SJCRH30 (cell line): ENCODE measurements at regions not wholly inside any gene's neighbourhood (a gene's known extent, or its start where the extent isn't known, plus 50 kb on each side); places are given as distances from the start of the nearest gene placed in this dataset.

Experiments
- DNase-seq, 2 experiments: peaks; one replicate each; pipeline ENCODE4 v3.0.0-alpha.2; 2015 to 2020
- H3K27ac ChIP-seq: fragments of 250-450 bp; sonication (Bioruptor Pico); 2 replicates; pipeline ENCODE4 v1.5.1; 2020; ENCODE audit warnings: mild to moderate bottlenecking, moderate library complexity
- H3K27me3 ChIP-seq: fragments of 250-450 bp; sonication (Bioruptor Pico); 2 replicates; pipeline ENCODE4 v1.5.1; 2020; ENCODE audit warnings: mild to moderate bottlenecking, moderate library complexity
- H3K36me3 ChIP-seq: fragments of 250-450 bp; sonication (Bioruptor Pico); 2 replicates; pipeline ENCODE4 v1.5.1; 2020; ENCODE audit warnings: mild to moderate bottlenecking, moderate library complexity
- H3K4me1 ChIP-seq: fragments of 250-450 bp; sonication (Bioruptor Pico); 2 replicates; pipeline ENCODE4 v1.5.1; 2020; ENCODE audit warnings: mild to moderate bottlenecking, moderate library complexity
- H3K4me3 ChIP-seq: fragments of 250-450 bp; sonication (Bioruptor Pico); 2 replicates; pipeline ENCODE4 v1.5.1; 2020; ENCODE audit warnings: mild to moderate bottlenecking, moderate library complexity
- H3K9me3 ChIP-seq: fragments of 250-450 bp; sonication (Bioruptor Pico); replicated peaks from 2 replicates; pipeline ENCODE4 v1.5.1; 2020; ENCODE audit warnings: mild to moderate bottlenecking, moderate library complexity

GRCh38 chr3:55364421-55364820 lies 122.7 kb downstream of the WNT5A start:
- no peak for DNase-seq
- H3K36me3 ChIP-seq: no peaks in the 10 kb centered on the region
- no peak overlapping the region for H3K27ac ChIP-seq
- no peak overlapping the region for H3K4me3 ChIP-seq
- H3K9me3 ChIP-seq: no peaks in the 10 kb centered on the region
- no peaks in the 10 kb centered on the region for H3K27me3 ChIP-seq
- H3K4me1 ChIP-seq: no peaks in the 10 kb centered on the region

GRCh38 chr3:55362210-55362960 lies 124.7 kb downstream of the WNT5A start:
- no peaks in the 10 kb centered on the region for H3K9me3 ChIP-seq
- no peak overlapping the region for H3K27ac ChIP-seq
- no peaks in the 10 kb centered on the region for H3K27me3 ChIP-seq
- DNase-seq: no peak
- no peak overlapping the region for H3K4me3 ChIP-seq
- H3K36me3 ChIP-seq: no peaks in the 10 kb centered on the region
- H3K4me1 ChIP-seq: no peaks in the 10 kb centered on the region

- Histone ChIP-seq H3K4me1 (no peaks in the 10 kb centered on the region), H3K27ac (no peak overlapping the region), H3K27me3 (no peaks in the 10 kb centered on the region), H3K36me3 (no peaks in the 10 kb centered on the region), H3K9me3 (no peaks in the 10 kb centered on the region), H3K4me3 (no peak overlapping the region)
- no peak for DNase-seq
Observed at GRCh38 chr3:55357796-55358195, 129.3 kb downstream of the WNT5A start.

- H3K27ac ChIP-seq: no peak overlapping the region
- no peaks in the 10 kb centered on the region for H3K4me1 ChIP-seq
- no peaks in the 10 kb centered on the region for H3K9me3 ChIP-seq
- H3K27me3 ChIP-seq: no peaks in the 10 kb centered on the region
- no peak for DNase-seq
- no peaks in the 10 kb centered on the region for H3K36me3 ChIP-seq
- no peak overlapping the region for H3K4me3 ChIP-seq
Observed at GRCh38 chr3:55352668-55353067, 134.4 kb downstream of the WNT5A start.

- Histone ChIP-seq H3K27me3 (no peaks in the 10 kb centered on the region), H3K4me1 (no peaks in the 10 kb centered on the region)
Observed at GRCh38 chr3:55349851-55350250, 137.3 kb downstream of the WNT5A start.

GRCh38 chr3:55343486-55344357 lies 143.4 kb downstream of the WNT5A start:
- DNase-seq: no peak

More at GRCh38 chr3:55349851-55350250, 137.3 kb downstream of the WNT5A start:
- no peak overlapping the region for H3K4me3 ChIP-seq
- DNase-seq: no peak
- no peaks in the 10 kb centered on the region for H3K36me3 ChIP-seq
- H3K9me3 ChIP-seq: no peaks in the 10 kb centered on the region
- no peak overlapping the region for H3K27ac ChIP-seq

GRCh38 chr3:55341502-55342031 lies 145.5 kb downstream of the WNT5A start:
- no peaks in the 10 kb centered on the region for H3K36me3 ChIP-seq
- H3K27ac ChIP-seq: no peak overlapping the region
- no peaks in the 10 kb centered on the region for H3K27me3 ChIP-seq
- H3K4me1 ChIP-seq: no peaks in the 10 kb centered on the region
- no peak overlapping the region for H3K4me3 ChIP-seq
- H3K9me3 ChIP-seq: no peaks in the 10 kb centered on the region
- DNase-seq: no peak

More at GRCh38 chr3:55343486-55344357, 143.4 kb downstream of the WNT5A start:
- Histone ChIP-seq H3K27me3 (no peaks in the 10 kb centered on the region), H3K36me3 (no peaks in the 10 kb centered on the region), H3K27ac (no peak overlapping the region), H3K4me3 (no peak overlapping the region), H3K4me1 (no peaks in the 10 kb centered on the region), H3K9me3 (no peaks in the 10 kb centered on the region)

GRCh38 chr3:55339819-55340218 lies 147.3 kb downstream of the WNT5A start:
- H3K36me3 ChIP-seq: no peaks in the 10 kb centered on the region
- H3K27me3 ChIP-seq: no peaks in the 10 kb centered on the region
- no peaks in the 10 kb centered on the region for H3K9me3 ChIP-seq
- no peak overlapping the region for H3K27ac ChIP-seq
- H3K4me1 ChIP-seq: no peaks in the 10 kb centered on the region
- no peak for DNase-seq
- H3K4me3 ChIP-seq: no peak overlapping the region

GRCh38 chr3:55339390-55339789 lies 147.7 kb downstream of the WNT5A start:
- Histone ChIP-seq H3K4me3 (no peak overlapping the region), H3K27me3 (no peaks in the 10 kb centered on the region), H3K27ac (no peak overlapping the region), H3K4me1 (no peaks in the 10 kb centered on the region), H3K9me3 (no peaks in the 10 kb centered on the region), H3K36me3 (no peaks in the 10 kb centered on the region)
- DNase-seq: no peak

GRCh38 chr3:55337641-55338180 lies 149.4 kb downstream of the WNT5A start:
- Histone ChIP-seq H3K4me3 (no peak overlapping the region), H3K36me3 (no peaks in the 10 kb centered on the region), H3K27ac (no peak overlapping the region), H3K4me1 (no peaks in the 10 kb centered on the region), H3K27me3 (no peaks in the 10 kb centered on the region), H3K9me3 (no peaks in the 10 kb centered on the region)
- no peak for DNase-seq

- Histone ChIP-seq H3K27me3 (no peaks in the 10 kb centered on the region), H3K27ac (no peak overlapping the region), H3K4me1 (no peaks in the 10 kb centered on the region), H3K9me3 (no peaks in the 10 kb centered on the region), H3K36me3 (no peaks in the 10 kb centered on the region), H3K4me3 (no peak overlapping the region)
- no peak for DNase-seq
Observed at GRCh38 chr3:55333923-55334322, 153.2 kb downstream of the WNT5A start.

GRCh38 chr3:55333046-55333445 lies 154.1 kb downstream of the WNT5A start:
- H3K27me3 ChIP-seq: no peaks in the 10 kb centered on the region
- H3K4me1 ChIP-seq: no peaks in the 10 kb centered on the region
- H3K9me3 ChIP-seq: no peaks in the 10 kb centered on the region
- no peak overlapping the region for H3K4me3 ChIP-seq
- DNase-seq: no peak
- no peaks in the 10 kb centered on the region for H3K36me3 ChIP-seq
- no peak overlapping the region for H3K27ac ChIP-seq

- no peaks in the 10 kb centered on the region for H3K27me3 ChIP-seq
- no peak overlapping the region for H3K4me3 ChIP-seq
- H3K36me3 ChIP-seq: no peaks in the 10 kb centered on the region
- DNase-seq: no peak
- no peaks in the 10 kb centered on the region for H3K4me1 ChIP-seq
- H3K27ac ChIP-seq: no peak overlapping the region
- H3K9me3 ChIP-seq: no peaks in the 10 kb centered on the region
Observed at GRCh38 chr3:55332176-55332575, 154.9 kb downstream of the WNT5A start.

- no peak for DNase-seq
- Histone ChIP-seq H3K4me1 (no peaks in the 10 kb centered on the region), H3K4me3 (no peak overlapping the region), H3K36me3 (no peaks in the 10 kb centered on the region), H3K9me3 (no peaks in the 10 kb centered on the region), H3K27me3 (no peaks in the 10 kb centered on the region), H3K27ac (no peak overlapping the region)
Observed at GRCh38 chr3:55331524-55331923, 155.6 kb downstream of the WNT5A start.

- no peaks in the 10 kb centered on the region for H3K4me1 ChIP-seq
- no peaks in the 10 kb centered on the region for H3K27me3 ChIP-seq
- no peaks in the 10 kb centered on the region for H3K36me3 ChIP-seq
- H3K27ac ChIP-seq: no peak overlapping the region
- DNase-seq: no peak
- H3K4me3 ChIP-seq: no peak overlapping the region
- H3K9me3 ChIP-seq: no peaks in the 10 kb centered on the region
Observed at GRCh38 chr3:55330756-55331155, 156.3 kb downstream of the WNT5A start.
